ENCODE measurements at regions not wholly inside any gene's neighbourhood (a gene's known extent, or its start where the extent isn't known, plus 50 kb on each side); places are given as distances from the start of the nearest gene placed in this dataset.
"Not testable (repeated sequence)": the region's sequence is repeated elsewhere in the genome, so short reads cannot be mapped to it uniquely, and the experiment has no call there.

DNA sequence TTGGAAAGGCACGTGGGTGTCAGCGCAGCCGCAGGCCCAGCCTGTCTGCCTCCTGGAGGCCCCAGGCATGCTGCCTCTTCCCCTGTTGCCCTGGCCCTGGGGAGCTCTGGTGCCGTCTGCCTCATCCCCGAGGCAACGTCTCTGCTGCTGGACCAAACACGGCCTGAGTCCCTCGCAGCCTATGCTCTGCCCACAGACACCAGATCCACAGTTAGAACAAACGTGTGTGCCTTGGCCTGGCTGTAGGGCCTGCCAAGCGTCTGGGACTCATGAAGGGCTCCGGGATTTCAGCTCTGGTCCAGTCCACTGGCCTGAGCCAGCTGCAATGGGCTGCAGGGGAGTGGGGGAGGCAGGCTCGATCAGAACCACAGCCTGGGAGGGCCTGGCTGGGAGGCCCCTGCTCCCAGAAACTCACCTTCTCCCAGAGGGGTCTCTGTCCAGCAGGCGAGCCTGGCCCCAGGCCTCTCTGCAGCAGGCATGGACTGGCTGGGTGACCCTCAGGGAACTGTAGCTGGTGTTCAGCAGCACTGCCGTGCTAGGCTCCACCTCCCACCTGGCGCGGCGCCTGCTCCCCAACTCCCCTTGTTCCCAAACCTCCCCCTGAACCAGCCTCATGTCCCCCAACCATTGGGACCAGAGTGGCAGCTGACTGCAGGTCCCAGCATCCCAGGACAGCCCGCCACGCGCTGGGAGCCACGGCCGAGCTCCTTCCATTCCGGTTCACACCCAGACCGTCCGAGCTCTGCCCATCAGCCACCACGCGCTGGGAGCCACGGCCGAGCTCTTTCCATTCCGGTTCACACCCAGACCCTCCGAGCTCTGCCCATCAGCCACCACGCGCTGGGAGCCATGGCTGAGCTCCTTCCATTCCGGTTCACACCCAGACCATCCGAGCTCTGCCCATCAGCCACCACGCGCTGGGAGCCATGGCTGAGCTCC is 197.0 kb downstream of the DLL1 start:
- no peak for DNase-seq

DNA sequence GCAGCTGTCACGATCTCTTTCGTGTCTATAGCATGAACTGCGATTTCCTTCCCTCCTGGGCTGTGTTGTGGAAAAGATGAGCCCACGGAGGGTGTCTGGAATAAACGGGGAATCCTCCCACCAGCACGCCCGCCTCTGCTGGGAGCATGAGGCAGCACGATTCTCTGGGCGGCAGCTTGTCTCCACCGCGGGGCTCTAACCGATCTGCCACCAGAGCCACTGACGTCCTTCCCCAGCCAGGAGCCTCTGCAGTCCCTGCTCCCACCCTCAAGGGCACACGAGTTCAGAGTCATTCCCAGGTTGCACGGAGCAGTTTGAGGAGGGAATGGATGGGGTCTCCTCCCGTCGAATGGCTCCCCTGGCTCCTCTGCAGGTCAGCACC is 197.6 kb downstream of the DLL1 start:
- DNase-seq = no peak

- DNase-seq = no peak
Measured at GRCh38 chr6:170092826-170093225, 198.1 kb downstream of the DLL1 start.

DNA sequence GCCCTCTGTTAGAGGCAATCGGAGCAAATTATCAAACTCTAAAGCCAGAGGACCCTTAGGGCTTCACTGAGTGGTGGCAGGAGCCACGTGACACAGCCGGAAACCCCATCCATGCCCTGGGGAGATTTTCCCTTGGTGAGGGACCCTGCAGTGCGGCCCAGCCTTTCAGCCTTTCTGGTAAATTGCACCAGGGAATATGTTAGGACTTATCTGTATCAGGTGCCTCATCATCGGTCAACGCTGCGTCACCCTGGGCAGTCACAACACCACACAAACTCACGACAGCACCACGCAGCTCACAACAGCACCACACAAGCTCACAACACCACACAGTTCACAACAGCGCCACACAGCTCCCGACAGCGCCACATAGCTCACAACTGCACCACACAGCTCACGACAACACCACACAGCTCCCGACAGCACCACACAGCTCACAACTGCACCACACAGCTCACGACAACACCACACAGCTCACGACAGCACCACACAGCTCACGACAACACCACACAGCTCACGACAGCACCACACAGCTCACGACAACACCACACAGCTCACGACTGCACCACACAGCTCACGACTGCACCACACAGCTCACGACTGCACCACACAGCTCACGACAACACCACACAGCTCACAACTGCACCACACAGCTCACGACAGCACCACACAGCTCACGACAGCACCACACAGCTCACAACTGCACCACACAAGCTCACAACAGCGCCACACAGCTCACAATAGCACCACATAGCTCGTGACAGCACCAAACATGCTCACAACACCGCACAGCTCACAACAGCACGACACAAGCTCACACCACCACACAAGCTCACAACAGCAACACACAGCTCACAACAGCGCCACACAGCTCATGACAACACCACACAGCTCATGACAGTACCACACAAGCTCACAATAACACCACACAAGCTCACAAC is 199.0 kb downstream of the DLL1 start:
- no peak for DNase-seq

- DNase-seq = no peak
Measured at GRCh38 chr6:170091000-170091638, 199.8 kb downstream of the DLL1 start.

GRCh38 chr6:170090561-170090960 is 200.3 kb downstream of the DLL1 start:
- DNase-seq = no peak

GRCh38 chr6:170089963-170090362 is 200.9 kb downstream of the DLL1 start:
- no peak for DNase-seq

GRCh38 chr6:170088582-170088955 is 202.3 kb downstream of the DLL1 start:
- peak; percentile 39 for DNase-seq

- peak; percentile 82 for DNase-seq
Measured at GRCh38 chr6:170087941-170088581, 202.8 kb downstream of the DLL1 start.

- not testable (repeated sequence) for DNase-seq
Measured at GRCh38 chr6:170087421-170087780, 203.5 kb downstream of the DLL1 start.

DNA sequence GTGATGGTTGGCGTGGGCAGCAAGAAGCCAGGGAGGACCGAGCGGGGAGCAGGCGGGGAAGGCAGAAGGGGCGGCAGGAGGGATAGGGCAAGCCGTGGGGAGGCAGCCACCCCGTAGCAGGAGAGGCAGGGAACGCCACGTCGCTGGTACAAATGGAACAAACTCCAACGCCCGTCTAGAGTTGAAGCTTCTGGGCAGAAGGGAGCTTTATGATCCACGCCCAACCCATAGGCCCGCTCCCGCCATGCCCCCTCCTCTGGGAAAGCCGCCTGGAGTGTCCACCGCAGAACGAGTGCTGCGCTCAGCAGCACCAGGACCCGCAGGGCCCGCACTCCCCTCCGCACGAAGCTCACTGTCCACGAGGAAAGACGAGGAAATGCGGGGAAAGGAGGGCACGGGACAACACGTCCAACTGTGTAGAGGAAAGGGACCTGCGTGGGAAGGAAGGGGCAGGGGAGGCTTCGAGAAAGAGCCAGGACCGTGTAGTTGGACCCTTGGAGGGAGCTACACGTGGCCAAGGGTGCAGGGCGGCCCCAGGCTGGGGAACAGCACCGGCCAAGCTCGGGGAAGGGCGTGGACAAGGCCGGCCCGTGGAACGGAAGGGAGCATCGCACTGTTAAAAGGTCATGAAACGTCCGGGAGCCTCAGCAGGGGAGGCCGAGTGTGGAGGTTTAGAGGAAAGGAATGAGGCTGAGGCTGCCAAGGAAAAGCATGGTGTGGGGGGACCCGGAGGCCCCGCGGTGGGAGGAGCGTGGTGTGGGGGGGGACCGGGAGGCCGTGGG is 204.0 kb downstream of the DLL1 start:
- DNase-seq = no peak

- no peak for DNase-seq
Measured at GRCh38 chr6:170085475-170086401, 205.1 kb downstream of the DLL1 start.

DNA sequence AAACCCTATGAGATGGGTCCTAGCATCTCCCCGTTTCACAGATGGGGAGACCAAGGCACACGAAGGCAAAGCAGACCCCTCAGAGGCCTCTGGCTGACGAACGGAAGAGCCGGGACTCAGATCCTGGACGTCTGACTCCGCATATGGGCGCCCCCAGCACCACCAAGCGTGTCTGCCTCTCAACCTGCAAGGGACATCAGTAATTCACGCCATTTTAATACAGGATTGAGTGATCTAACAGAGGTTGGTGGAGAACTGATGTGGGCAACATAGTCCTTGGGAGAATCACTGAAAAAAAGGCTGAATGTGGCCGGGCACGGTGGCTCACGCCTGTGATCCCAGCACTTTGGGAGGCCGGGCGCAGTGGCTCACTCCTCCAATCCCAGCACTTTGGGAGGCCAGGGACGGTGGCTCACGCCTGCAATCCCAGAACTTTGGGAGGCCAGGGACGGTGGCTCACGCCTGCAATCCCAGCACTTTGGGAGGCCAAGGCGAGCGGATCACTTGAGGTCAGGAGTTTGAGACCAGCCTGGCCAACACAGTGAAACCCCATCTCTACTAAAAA is 206.6 kb downstream of the DLL1 start:
- DNase-seq = no peak

DNA sequence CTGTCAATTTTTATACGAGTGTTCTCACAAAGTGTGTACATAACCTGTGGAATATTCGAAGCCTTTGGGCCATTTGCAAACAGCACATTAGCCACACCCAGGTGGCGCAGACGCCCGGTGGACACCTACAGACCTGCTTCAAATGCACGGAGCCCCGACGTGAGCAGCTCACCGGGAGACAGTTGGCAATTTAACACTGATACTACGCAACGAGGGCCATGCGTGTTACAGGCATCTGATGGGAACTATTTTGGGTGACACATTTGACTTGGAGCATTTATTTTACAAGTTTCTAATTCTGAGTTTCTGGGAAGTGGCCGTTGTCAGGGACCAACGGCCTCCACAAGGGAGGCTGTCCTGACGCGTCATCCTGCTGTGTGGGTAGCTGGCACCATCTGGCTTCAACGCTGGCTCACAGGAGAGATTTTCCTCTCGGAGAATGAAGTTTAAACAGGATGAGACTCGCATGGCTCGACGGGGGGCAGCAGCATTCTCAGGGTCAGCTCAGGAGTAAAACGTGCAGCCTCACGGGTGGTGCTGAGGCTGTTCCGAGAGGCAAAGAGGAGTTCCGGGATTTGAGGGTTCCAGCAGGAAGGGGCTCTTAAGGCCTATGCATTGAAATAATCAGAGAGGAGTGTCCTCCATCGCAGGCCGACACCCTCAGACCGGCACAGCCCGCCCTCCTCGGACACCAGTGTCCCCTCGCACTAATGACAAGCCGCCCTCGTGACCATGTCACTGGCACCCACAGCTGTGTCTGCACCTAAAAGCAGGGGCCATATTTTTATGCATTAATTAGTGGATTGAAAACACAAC is 207.4 kb downstream of the DLL1 start:
- DNase-seq = peak; percentile 10

GRCh38 chr6:170082531-170083187 is 208.2 kb downstream of the DLL1 start:
- peak; percentile 51 for DNase-seq

DNA sequence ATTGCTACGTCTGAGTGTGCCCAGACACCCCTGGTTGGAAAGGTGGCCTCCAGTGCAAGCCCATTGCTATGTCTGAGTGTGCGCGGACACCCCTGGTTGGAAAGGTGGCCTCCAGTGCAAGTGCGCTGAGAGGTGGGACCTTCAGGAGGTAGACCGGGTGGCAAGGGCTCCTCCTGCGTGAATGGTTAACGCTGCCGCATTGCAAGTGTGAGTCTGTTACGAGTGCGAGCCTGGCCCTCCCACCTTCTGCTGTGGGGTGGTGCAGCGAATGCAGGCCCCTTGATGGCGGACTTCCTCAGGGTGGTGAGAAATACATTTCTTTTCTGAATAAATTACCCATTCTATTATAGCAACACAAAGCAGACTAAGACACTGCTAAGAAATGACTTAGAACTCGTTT is 208.8 kb downstream of the DLL1 start:
- no peak for DNase-seq

- no peak for DNase-seq
Measured at GRCh38 chr6:170081556-170081955, 209.3 kb downstream of the DLL1 start.

DNA sequence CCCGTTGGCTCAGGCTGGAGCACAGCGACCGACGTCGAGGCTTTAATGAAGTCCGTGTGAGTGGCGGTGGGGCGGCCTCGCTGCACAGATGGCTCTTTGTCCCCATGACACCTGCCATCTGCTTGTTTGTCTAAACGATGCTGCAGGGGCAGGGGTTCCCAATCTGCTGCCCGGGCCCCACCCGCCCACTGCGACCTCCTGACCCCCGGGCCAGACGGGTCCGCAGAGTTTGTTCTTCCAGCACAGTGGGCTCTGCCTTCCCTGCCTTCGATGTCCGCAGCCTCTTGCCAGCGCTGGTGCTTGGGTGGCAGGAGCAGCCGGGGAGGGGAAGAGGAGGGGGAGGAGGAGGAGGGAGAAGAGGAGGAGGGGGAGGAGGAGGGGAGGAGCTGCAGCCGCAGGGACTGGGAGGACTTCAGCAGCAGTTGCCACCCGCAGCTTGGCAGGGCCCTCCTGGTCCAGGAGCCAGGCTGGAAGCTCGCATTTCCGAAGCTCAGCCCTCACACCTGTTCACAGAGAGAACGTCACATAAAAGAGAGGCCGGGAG is 210.0 kb downstream of the DLL1 start:
- DNase-seq = no peak
